IMR-90 (cell line): ENCODE measurements at regions not wholly inside any gene's neighbourhood (a gene's known extent, or its start where the extent isn't known, plus 50 kb on each side); places are given as distances from the start of the nearest gene placed in this dataset.
A peak's percentile ranks its signal among the peaks of the same experiment; 100 is the strongest.

Experiments
- ATAC-seq: fragments of 200-7000 bp; cut with Tn5 transposase; 2 replicates; pipeline ENCODE4 v1.9.1; 2020; ENCODE audit warnings: low read depth, mild to moderate bottlenecking, moderate library complexity
- BruUV-seq: library from RNA; stranded (reverse); fragments of 400-500 nt; replicated peaks from 2 replicates; lab custom pipeline; 2021; lab: Mats Ljungman, UMichigan
- CTCF ChIA-PET: fragments of 300-600 bp; formaldehyde crosslinking; extraction: SDS; loops from one replicate; lab custom pipeline; 2021; ENCODE audit warnings: antibody characterized with exemption; lab: Yijun Ruan, JAX
- POLR2A ChIA-PET: fragments of 300-600 bp; sonication (Branson Sonifier 250); formaldehyde crosslinking; loops from one replicate; lab custom pipeline; 2022; ENCODE audit warnings: antibody characterized with exemption; ENCODE audit not compliant: unreplicated experiment; lab: Charles Lee
- DNase-seq: peaks from one replicate; pipeline ENCODE4 v3.0.0; 2013
- H2AFZ ChIP-seq: replicated peaks from 2 replicates; pipeline ENCODE3; 2013; ENCODE audit warnings: low read length, mild to moderate bottlenecking; ENCODE audit not compliant: poor library complexity
- H2AK5ac ChIP-seq: 2 replicates; pipeline ENCODE4 v1.6.1; 2013; ENCODE audit warnings: low read depth, low read length, inconsistent platforms
- H2AK9ac ChIP-seq: replicated peaks from 2 replicates; pipeline ENCODE3; 2013; ENCODE audit warnings: mild to moderate bottlenecking, low read depth, low read length, moderate library complexity; ENCODE audit not compliant: poor library complexity
- H2BK120ac ChIP-seq: 2 replicates; pipeline ENCODE4 v1.6.1; 2013; ENCODE audit warnings: low read depth, low read length, inconsistent platforms
- H2BK15ac ChIP-seq: 3 replicates; pipeline ENCODE4 v1.6.1; 2013; ENCODE audit warnings: low read depth, low read length, inconsistent platforms
- H2BK20ac ChIP-seq: 2 replicates; pipeline ENCODE4 v1.6.1; 2013; ENCODE audit warnings: low read depth, mild to moderate bottlenecking, inconsistent platforms, low read length, moderate library complexity
- H2BK5ac ChIP-seq: 2 replicates; pipeline ENCODE4 v1.6.1; 2013; ENCODE audit warnings: mild to moderate bottlenecking, low read depth, low read length, inconsistent platforms; ENCODE audit not compliant: poor library complexity, severe bottlenecking
- H3K14ac ChIP-seq: replicated peaks from 2 replicates; pipeline ENCODE4 v1.6.1; 2013; ENCODE audit warnings: low read depth, low read length, inconsistent platforms
- H3K18ac ChIP-seq: 2 replicates; pipeline ENCODE4 v1.6.1; 2013; ENCODE audit warnings: low read depth, low read length, control low read depth
- H3K23ac ChIP-seq: 2 replicates; pipeline ENCODE4 v1.6.1; 2013; ENCODE audit warnings: low read depth, low read length, inconsistent platforms
- H3K27ac ChIP-seq: 2 replicates; pipeline ENCODE4 v1.5.1; 2013; ENCODE audit warnings: mild to moderate bottlenecking, control low read depth, low read length; ENCODE audit not compliant: insufficient read depth
- H3K27me3 ChIP-seq: 2 replicates; pipeline ENCODE4 v1.6.1; 2013; ENCODE audit warnings: low read length; ENCODE audit not compliant: control insufficient read depth, insufficient read depth
- H3K36me3 ChIP-seq: 2 replicates; pipeline ENCODE4 v1.6.1; 2013; ENCODE audit warnings: low read length, mixed read lengths; ENCODE audit not compliant: control insufficient read depth, insufficient read depth
- H3K4ac ChIP-seq: 2 replicates; pipeline ENCODE4 v1.6.1; 2013; ENCODE audit warnings: low read depth, low read length, inconsistent platforms
- H3K4me1 ChIP-seq: 2 replicates; pipeline ENCODE4 v1.6.1; 2013; ENCODE audit warnings: low read length, mixed read lengths; ENCODE audit not compliant: control insufficient read depth, insufficient read depth
- H3K4me2 ChIP-seq: 2 replicates; pipeline ENCODE4 v1.6.1; 2013; ENCODE audit warnings: low read depth, mild to moderate bottlenecking, control low read depth, low read length, moderate library complexity
- H3K4me3 ChIP-seq: 2 replicates; pipeline ENCODE4 v1.5.1; 2013; ENCODE audit warnings: low read depth, mild to moderate bottlenecking, control low read depth, low read length, moderate library complexity; ENCODE audit not compliant: insufficient read depth
- H3K56ac ChIP-seq: 2 replicates; pipeline ENCODE4 v1.6.1; 2013; ENCODE audit warnings: low read length, inconsistent platforms; ENCODE audit not compliant: insufficient read depth; ENCODE audit errors: extremely low read depth
- H3K79me1 ChIP-seq, 2 experiments: 2 replicates each; pipeline ENCODE4 v1.6.1; 2013; ENCODE audit warnings: low read length in 2 of 2, inconsistent platforms in 1 of 2, low read depth in 1 of 2
- H3K9ac ChIP-seq: 2 replicates; pipeline ENCODE4 v1.6.1; 2013; ENCODE audit warnings: low read depth, low read length, control low read depth
- H3K9me1 ChIP-seq: 2 replicates; pipeline ENCODE4 v1.6.1; 2013; ENCODE audit warnings: low read length, inconsistent platforms; ENCODE audit not compliant: insufficient read depth
- H3K9me3 ChIP-seq: 2 replicates; pipeline ENCODE4 v1.6.1; 2013; ENCODE audit warnings: low read length; ENCODE audit not compliant: control insufficient read depth, insufficient read depth
- H4K20me1 ChIP-seq: 2 replicates; pipeline ENCODE4 v1.6.1; 2013; ENCODE audit warnings: low read length, inconsistent platforms; ENCODE audit not compliant: insufficient read depth
- H4K5ac ChIP-seq: 2 replicates; pipeline ENCODE4 v1.6.1; 2013; ENCODE audit warnings: mild to moderate bottlenecking, low read depth, low read length, control low read depth
- H4K8ac ChIP-seq, 2 experiments: 2 replicates each; pipeline ENCODE4 v1.6.1; 2013; ENCODE audit warnings: low read depth in 2 of 2, low read length in 2 of 2, control low read depth in 1 of 2, inconsistent platforms in 1 of 2
- H4K91ac ChIP-seq: 2 replicates; pipeline ENCODE4 v1.6.1; 2013; ENCODE audit warnings: low read depth, low read length, inconsistent platforms; ENCODE audit not compliant: insufficient read depth
- BHLHE40 ChIP-seq: fragments of 150-350 bp; IDR thresholded peaks from 2 replicates; pipeline ENCODE4 v1.6.1; 2016; ENCODE audit warnings: mild to moderate bottlenecking, low read depth, low read length
- CEBPB ChIP-seq: IDR thresholded peaks from 2 replicates; pipeline ENCODE4 v1.6.1; 2012; ENCODE audit warnings: low read depth, low read length, improper control_type of control experiment
- CHD1 ChIP-seq: IDR thresholded peaks from 2 replicates; pipeline ENCODE4 v1.6.1; 2012; ENCODE audit warnings: low read depth, low read length, improper control_type of control experiment
- ELK1 ChIP-seq: fragments of 150-350 bp; IDR thresholded peaks from 2 replicates; pipeline ENCODE4 v1.6.1; 2016; ENCODE audit warnings: low read depth, mild to moderate bottlenecking, low read length, moderate library complexity, borderline replicate concordance
- FOS ChIP-seq: fragments of 150-350 bp; IDR thresholded peaks from 2 replicates; pipeline ENCODE4 v1.6.1; 2016; ENCODE audit warnings: low read depth, low read length
- MAFK ChIP-seq: IDR thresholded peaks from 2 replicates; pipeline ENCODE4 v1.6.1; 2012; ENCODE audit warnings: low read depth, low read length, improper control_type of control experiment
- MAZ ChIP-seq: IDR thresholded peaks from 2 replicates; pipeline ENCODE4 v1.6.1; 2012; ENCODE audit warnings: low read depth, mild to moderate bottlenecking, low read length, improper control_type of control experiment, moderate library complexity, borderline replicate concordance
- MXI1 ChIP-seq: IDR thresholded peaks from 2 replicates; pipeline ENCODE4 v1.6.1; 2012; ENCODE audit warnings: low read depth, mild to moderate bottlenecking, low read length, moderate library complexity, borderline replicate concordance
- NFE2L2 ChIP-seq: fragments of 150-350 bp; IDR thresholded peaks from 2 replicates; pipeline ENCODE4 v1.6.1; 2016; ENCODE audit warnings: low read depth, mild to moderate bottlenecking, low read length
- POLR2A ChIP-seq: IDR thresholded peaks from 2 replicates; pipeline ENCODE4 v1.6.1; 2012; ENCODE audit warnings: mild to moderate bottlenecking, low read depth, low read length
- RAD21 ChIP-seq: IDR thresholded peaks from 2 replicates; pipeline ENCODE4 v1.6.1; 2012; ENCODE audit warnings: low read length, improper control_type of control experiment
- RCOR1 ChIP-seq: IDR thresholded peaks from 2 replicates; pipeline ENCODE4 v1.6.1; 2012; ENCODE audit warnings: mild to moderate bottlenecking, low read length, improper control_type of control experiment; ENCODE audit not compliant: insufficient replicate concordance
- RFX5 ChIP-seq: IDR thresholded peaks from 2 replicates; pipeline ENCODE4 v1.8.0; 2012; ENCODE audit warnings: low read depth, mild to moderate bottlenecking, low read length, moderate library complexity
- SMC3 ChIP-seq: fragments of 150-350 bp; IDR thresholded peaks from 2 replicates; pipeline ENCODE4 v1.6.1; 2016; ENCODE audit warnings: low read depth, mild to moderate bottlenecking, antibody characterized with exemption, low read length, moderate library complexity
- WGBS, 2 experiments: methylation state at CpG; one replicate each; pipeline versions ENCODE4 v1.1.5 to v1.1.7; 2013; ENCODE audit warnings: missing lambda C conversion rate in 2 of 2; ENCODE audit not compliant: insufficient read length in 1 of 2; ENCODE audit errors: extremely low coverage in 2 of 2; 5-methylcytosine and 5-hydroxymethylcytosine counted together
- dilution Hi-C: fragments of 300-500 bp; cut with HindIII; formaldehyde crosslinking; loops from one replicate; pipeline ENCODE4 v1.14.3; 2018; ENCODE audit warnings: low sequenced_read_pairs; ENCODE audit not compliant: unreplicated experiment
- in situ Hi-C: fragments of 300-500 bp; cut with MboI; formaldehyde crosslinking; loops from 3 replicates; pipeline ENCODE4 v1.14.3; 2019; ENCODE audit warnings: low sequenced_read_pairs, inconsistent platforms, mixed read lengths
- intact Hi-C: fragments of 100-400 bp; cut with micrococcal nuclease; formaldehyde crosslinking; loops from 2 replicates; pipeline ENCODE4 v1.10.0; 2022
- TF ChIP-seq, protein P1 (sequence below): conservative IDR thresholded peaks from 2 replicates; pipeline ENCODE4 v1.5.1; 2012; ENCODE audit warnings: mild to moderate bottlenecking, low read depth, low read length, improper control_type of control experiment
- TF ChIP-seq, protein P2 (sequence below): fragments of 150-350 bp; IDR thresholded peaks from 2 replicates; pipeline ENCODE4 v1.6.1; 2017; ENCODE audit warnings: mild to moderate bottlenecking, antibody characterized with exemption, low read length, low read depth

DNA sequence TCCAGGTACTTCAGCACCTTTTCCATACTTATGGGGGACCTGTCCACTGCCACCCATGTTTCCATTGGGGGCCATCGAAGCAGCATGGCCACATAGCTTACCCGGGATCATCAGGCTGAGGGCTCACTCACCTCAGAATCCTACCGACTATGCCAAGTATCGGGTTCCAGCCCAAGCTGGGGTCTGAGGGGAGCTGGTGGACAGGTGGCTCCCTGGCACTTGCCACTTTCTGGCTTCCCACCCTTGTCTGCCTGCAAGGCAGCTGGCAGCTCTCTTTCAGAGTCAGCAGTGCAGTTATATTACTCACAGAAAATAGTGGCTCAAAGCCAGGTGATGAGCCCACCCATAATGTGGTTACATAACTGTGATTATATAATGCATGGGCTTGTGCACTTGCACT is 1153.8 kb downstream of the STIM2 start:
- no peak for DNase-seq
- Histone ChIP-seq H3K9me3 (peaks cover 2% of the 10 kb centered on the region), H3K4me1 (peaks cover 2% of the 10 kb centered on the region; the same call in 1 of the 2 replicates), H3K56ac (no peak overlapping the region), H2BK120ac (no peak overlapping the region), H3K36me3 (no peaks in the 10 kb centered on the region), H3K9me1 (no peaks in the 10 kb centered on the region), H2AK5ac (no peak overlapping the region), H2BK5ac (no peak overlapping the region), H3K27ac (no peak overlapping the region), H2AK9ac (peak overlapping the region; percentile 26), H3K23ac (no peak overlapping the region), H2BK15ac (no peak overlapping the region), H3K4ac (no peak overlapping the region), H3K4me3 (no peak overlapping the region), H3K14ac (no peak overlapping the region), H4K8ac (no peak overlapping the region), H2BK20ac (no peak overlapping the region), H3K4me2 (no peak overlapping the region), H3K79me1 (no peaks in the 10 kb centered on the region), H4K20me1 (no peaks in the 10 kb centered on the region), H3K9ac (no peak overlapping the region), H3K27me3 (no peaks in the 10 kb centered on the region), H4K5ac (no peak overlapping the region), H3K18ac (no peak overlapping the region), H2AFZ (no peak overlapping the region), H4K91ac (no peak overlapping the region)
- ATAC-seq: no peak
- 60% methylated on average over 1 of the region's 4 CpGs; no CpG with 5 or more reads in 1 of the 2 experiments for WGBS, 2 experiments
- intact Hi-C loops: no loop called here
- POLR2A ChIA-PET: interaction anchor here (0.6 kb wide), 1 partner anchor 35 kb away, joined by 3 read pairs; no protein-coding TSS in a partner anchor
- in situ Hi-C loops: no loop called here
- TF ChIP-seq POLR2A (no peak), CHD1 (no peak), BHLHE40 (no peak), NFE2L2 (no peak), FOS (no peak), RFX5 (no peak), SMC3 (no peak), CEBPB (no peak), MAFK (no peak), RCOR1 (no peak), RAD21 (no peak), MXI1 (no peak), MAZ (no peak), ELK1 (no peak)
- TF ChIP-seq, protein P1, sequence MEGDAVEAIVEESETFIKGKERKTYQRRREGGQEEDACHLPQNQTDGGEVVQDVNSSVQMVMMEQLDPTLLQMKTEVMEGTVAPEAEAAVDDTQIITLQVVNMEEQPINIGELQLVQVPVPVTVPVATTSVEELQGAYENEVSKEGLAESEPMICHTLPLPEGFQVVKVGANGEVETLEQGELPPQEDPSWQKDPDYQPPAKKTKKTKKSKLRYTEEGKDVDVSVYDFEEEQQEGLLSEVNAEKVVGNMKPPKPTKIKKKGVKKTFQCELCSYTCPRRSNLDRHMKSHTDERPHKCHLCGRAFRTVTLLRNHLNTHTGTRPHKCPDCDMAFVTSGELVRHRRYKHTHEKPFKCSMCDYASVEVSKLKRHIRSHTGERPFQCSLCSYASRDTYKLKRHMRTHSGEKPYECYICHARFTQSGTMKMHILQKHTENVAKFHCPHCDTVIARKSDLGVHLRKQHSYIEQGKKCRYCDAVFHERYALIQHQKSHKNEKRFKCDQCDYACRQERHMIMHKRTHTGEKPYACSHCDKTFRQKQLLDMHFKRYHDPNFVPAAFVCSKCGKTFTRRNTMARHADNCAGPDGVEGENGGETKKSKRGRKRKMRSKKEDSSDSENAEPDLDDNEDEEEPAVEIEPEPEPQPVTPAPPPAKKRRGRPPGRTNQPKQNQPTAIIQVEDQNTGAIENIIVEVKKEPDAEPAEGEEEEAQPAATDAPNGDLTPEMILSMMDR: no peak
- TF ChIP-seq, protein P2, sequence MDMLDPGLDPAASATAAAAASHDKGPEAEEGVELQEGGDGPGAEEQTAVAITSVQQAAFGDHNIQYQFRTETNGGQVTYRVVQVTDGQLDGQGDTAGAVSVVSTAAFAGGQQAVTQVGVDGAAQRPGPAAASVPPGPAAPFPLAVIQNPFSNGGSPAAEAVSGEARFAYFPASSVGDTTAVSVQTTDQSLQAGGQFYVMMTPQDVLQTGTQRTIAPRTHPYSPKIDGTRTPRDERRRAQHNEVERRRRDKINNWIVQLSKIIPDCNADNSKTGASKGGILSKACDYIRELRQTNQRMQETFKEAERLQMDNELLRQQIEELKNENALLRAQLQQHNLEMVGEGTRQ: no peak
- BruUV-seq: no TSS peak
- dilution Hi-C loops: no loop called here
- CTCF ChIA-PET: no interaction called here
